ENCODE measurements at regions not wholly inside any gene's neighbourhood (a gene's known extent, or its start where the extent isn't known, plus 50 kb on each side); places are given as distances from the start of the nearest gene placed in this dataset.

DNA sequence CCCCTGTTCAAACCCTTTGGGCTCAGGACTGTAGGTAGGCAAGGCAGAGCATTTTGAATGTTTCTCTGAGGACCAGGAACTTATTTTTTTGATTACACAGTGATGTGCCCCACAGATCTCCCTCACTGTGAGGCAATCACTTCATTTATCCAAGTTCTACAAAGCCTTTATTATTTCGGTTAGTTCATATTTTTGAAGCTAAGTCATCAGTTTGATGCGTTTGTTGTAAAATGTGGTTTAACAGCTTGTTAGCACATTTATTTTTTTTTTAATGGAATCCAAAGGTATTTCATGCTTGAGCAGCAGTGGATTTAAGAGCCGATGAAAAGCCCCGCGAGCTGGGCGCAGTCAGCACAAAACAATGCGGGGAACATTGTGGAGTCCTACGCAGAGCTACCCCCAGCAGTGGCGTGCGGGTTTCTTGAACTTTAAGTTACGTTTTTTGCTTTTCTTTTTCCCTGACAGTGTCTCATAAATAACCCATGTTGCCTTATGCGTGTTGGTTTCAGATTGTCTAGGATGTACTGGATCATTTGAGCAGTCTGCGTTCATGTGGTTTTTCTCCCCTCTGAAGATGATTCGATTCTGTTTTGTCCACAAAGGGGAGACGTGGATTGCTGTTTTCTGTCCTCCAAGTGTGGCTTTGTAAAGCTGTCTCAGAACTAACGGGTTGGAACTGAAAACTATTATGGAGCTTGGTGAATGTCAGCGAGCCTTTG lies 233.6 kb upstream of the BMP2 start:
- 64 to 68% methylated on average over 17 of the region's 17 CpGs for WGBS, 2 donors
- H3K4me3 ChIP-seq: peak overlapping the region in 6 of 10 donors; percentile 10 to 38 (median 32)
- no peaks in the 10 kb centered on the region for H3K4me1 ChIP-seq
- ATAC-seq: peak in 6 of 8 donors; percentile 42 to 67 (median 50)
- H3K27ac ChIP-seq: peak overlapping the region in 3 of 10 donors; percentile 33 to 56 (median 45)
- H3K36me3 ChIP-seq: no peaks in the 10 kb centered on the region
- TF ChIP-seq, protein P1, sequence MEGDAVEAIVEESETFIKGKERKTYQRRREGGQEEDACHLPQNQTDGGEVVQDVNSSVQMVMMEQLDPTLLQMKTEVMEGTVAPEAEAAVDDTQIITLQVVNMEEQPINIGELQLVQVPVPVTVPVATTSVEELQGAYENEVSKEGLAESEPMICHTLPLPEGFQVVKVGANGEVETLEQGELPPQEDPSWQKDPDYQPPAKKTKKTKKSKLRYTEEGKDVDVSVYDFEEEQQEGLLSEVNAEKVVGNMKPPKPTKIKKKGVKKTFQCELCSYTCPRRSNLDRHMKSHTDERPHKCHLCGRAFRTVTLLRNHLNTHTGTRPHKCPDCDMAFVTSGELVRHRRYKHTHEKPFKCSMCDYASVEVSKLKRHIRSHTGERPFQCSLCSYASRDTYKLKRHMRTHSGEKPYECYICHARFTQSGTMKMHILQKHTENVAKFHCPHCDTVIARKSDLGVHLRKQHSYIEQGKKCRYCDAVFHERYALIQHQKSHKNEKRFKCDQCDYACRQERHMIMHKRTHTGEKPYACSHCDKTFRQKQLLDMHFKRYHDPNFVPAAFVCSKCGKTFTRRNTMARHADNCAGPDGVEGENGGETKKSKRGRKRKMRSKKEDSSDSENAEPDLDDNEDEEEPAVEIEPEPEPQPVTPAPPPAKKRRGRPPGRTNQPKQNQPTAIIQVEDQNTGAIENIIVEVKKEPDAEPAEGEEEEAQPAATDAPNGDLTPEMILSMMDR (IDR thresholded peaks at IDR 0.05): no peak
- H3K27me3 ChIP-seq: no peaks in the 10 kb centered on the region
- intact Hi-C loops (cut with DNase I): no loop called here
- H3K9me3 ChIP-seq: peaks cover 0 to 10% (median 0%) of the 10 kb centered on the region in 11 donors
- DNase-seq: no peak

DNA sequence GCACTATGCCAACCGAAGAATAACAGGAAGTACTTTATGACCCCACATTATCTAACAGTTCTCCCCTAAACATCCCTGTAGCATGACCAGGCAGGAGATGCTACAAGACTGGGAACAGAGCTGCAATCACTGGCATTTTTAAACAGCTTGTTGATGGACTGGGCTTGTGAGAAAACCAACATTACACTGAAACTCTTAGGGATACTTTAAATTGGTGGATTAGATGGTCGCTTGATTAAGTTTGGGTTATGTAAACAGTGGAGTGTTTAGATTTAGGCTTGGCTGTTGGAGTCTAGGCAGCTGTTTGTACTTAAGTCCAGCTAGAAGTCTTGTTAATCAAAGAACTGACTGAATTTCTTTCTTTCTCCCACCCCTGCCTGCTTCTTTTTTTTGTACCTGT lies 234.1 kb upstream of the BMP2 start:
- H3K4me3 ChIP-seq: no peak overlapping the region
- intact Hi-C loops (cut with DNase I): no loop called here
- WGBS, 2 donors: 42 to 53% methylated on average over 2 of the region's 2 CpGs
- DNase-seq (no peak), ATAC-seq (no peak)
- no peaks in the 10 kb centered on the region for H3K4me1 ChIP-seq
- H3K9me3 ChIP-seq: peaks cover 0 to 10% (median 0%) of the 10 kb centered on the region in 11 donors
- TF ChIP-seq, protein P1 (IDR thresholded peaks at IDR 0.05): no peak
- H3K27me3 ChIP-seq: no peaks in the 10 kb centered on the region
- H3K36me3 ChIP-seq: no peaks in the 10 kb centered on the region
- H3K27ac ChIP-seq: peak overlapping the region in 2 of 10 donors; percentile 45 to 56

DNA sequence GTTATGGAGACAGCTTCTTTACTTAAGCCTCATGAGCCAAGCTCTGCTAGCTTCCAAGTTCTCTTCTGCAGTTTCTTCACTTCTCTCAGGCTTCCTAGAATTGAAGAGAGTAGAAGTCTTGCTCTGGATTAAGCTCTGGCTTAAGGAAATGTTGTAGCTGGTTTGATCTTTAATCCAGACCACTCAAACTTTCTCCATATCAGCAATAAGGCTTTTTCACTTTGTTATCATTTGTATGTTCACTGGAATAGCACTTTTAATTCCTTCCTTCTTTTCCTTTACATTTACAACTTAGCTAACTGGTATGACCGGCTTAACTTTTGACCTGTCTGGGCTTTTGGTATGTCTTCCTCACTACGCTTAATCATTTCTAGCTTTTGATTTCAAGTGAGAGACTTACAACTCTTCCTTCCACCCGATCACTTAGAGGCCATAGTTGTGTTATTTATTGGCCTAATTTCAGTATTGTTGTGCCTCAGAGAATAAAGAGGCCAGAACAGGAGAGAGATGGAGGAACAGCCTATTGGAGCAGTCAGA lies 236.6 kb upstream of the BMP2 start:
- Histone ChIP-seq H3K27me3 (no peaks in the 10 kb centered on the region), H3K27ac (no peak overlapping the region), H3K36me3 (no peaks in the 10 kb centered on the region), H3K4me1 (no peaks in the 10 kb centered on the region), H3K9me3 (peaks cover 0 to 4% (median 0%) of the 10 kb centered on the region in 11 donors), H3K4me3 (no peak overlapping the region)
- TF ChIP-seq, protein P1 (IDR thresholded peaks at IDR 0.05): no peak
- intact Hi-C loops (cut with DNase I): no loop called here
- no peak for DNase-seq
- ATAC-seq: no peak
- 85 to 90% methylated on average over 3 of the region's 3 CpGs for WGBS, 2 donors

DNA sequence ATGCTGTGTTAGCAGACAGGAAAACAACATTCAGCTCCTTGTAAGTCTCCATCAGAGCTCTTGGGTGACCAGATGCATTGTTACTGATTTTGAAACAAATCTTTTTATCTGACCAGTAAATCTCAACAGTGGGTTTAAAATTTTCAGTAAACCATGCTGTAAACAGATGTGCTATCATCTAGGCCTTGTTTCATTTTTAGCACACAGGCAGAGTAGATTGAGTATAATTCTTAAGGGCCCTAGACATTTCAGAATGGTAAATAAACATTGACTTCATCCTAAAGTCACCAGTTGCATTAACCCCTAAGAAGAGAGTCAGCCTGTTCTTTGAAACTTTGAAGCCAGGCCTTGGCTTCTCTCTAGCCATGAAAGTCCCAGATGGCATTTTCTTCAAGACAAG lies 237.2 kb upstream of the BMP2 start:
- no peaks in the 10 kb centered on the region for H3K36me3 ChIP-seq
- intact Hi-C loops (cut with DNase I): no loop called here
- TF ChIP-seq, protein P1 (IDR thresholded peaks at IDR 0.05): no peak
- no peaks in the 10 kb centered on the region for H3K4me1 ChIP-seq
- H3K9me3 ChIP-seq: peaks cover 0 to 8% (median 0%) of the 10 kb centered on the region in 11 donors
- DNase-seq: no peak
- no peak overlapping the region for H3K4me3 ChIP-seq
- no peak for ATAC-seq
- no peak overlapping the region for H3K27ac ChIP-seq
- no peaks in the 10 kb centered on the region for H3K27me3 ChIP-seq

All from heart right ventricle (tissue), 16 donors.